WERI-Rb-1 (cell line): ENCODE measurements at regions not wholly inside any gene's neighbourhood (a gene's known extent, or its start where the extent isn't known, plus 50 kb on each side); places are given as distances from the start of the nearest gene placed in this dataset.

Source experiments
- DNase-seq: peaks from one replicate; pipeline ENCODE4 v3.0.0-alpha.2; 2020
- H3K27ac ChIP-seq: fragments of 250-450 bp; sonication (Bioruptor Pico); 2 replicates; pipeline ENCODE4 v1.5.1; 2020; ENCODE audit warnings: mild to moderate bottlenecking, moderate library complexity
- H3K27me3 ChIP-seq: fragments of 250-450 bp; sonication (Bioruptor Pico); 2 replicates; pipeline ENCODE4 v1.5.1; 2021; ENCODE audit warnings: mild to moderate bottlenecking, low read depth, moderate library complexity; ENCODE audit not compliant: insufficient read depth, severe bottlenecking
- H3K36me3 ChIP-seq: fragments of 250-450 bp; sonication (Bioruptor Pico); 2 replicates; pipeline ENCODE4 v1.5.1; 2020; ENCODE audit warnings: mild to moderate bottlenecking, moderate library complexity
- H3K4me3 ChIP-seq: 2 replicates; pipeline ENCODE4 v1.5.1; 2011; ENCODE audit warnings: low read depth, mild to moderate bottlenecking, control low read depth, low read length
- H3K9me3 ChIP-seq: fragments of 250-450 bp; sonication (Bioruptor Pico); 2 replicates; pipeline ENCODE4 v1.5.1; 2021; ENCODE audit warnings: mild to moderate bottlenecking, moderate library complexity; ENCODE audit not compliant: severe bottlenecking
- CTCF ChIP-seq: IDR thresholded peaks from 2 replicates; pipeline ENCODE4 v1.5.1; 2011; ENCODE audit warnings: low read depth, mild to moderate bottlenecking, control low read depth, inconsistent platforms, low read length

- no peak for TF ChIP-seq CTCF
- Histone ChIP-seq H3K36me3 (no peaks in the 10 kb centered on the region), H3K27ac (no peak overlapping the region), H3K9me3 (no peaks in the 10 kb centered on the region), H3K4me3 (no peak overlapping the region), H3K27me3 (no peaks in the 10 kb centered on the region)
- no peak for DNase-seq
These were observed 732.6 kb upstream of the CDH7 start for GRCh38 chr18:65018184-65018583.

DNA sequence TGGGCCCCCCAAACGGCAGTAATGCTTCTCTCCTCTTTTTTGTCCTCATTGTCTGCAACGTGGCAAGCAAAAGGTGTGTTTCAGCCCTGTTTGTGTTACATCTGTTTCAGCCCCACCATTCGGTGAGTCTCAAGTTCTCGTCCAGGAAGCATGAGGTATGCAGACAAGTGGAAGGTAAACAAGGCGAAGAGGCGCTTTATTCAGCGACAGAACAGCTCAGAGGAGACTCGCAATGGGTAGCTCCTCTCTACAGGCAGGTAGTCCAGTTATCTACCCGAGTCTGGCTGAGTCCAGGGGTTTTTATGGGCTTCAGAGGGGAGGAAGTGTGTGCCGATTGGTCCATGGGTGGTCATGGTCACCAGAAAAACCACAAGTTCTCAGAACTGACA, 733.4 kb upstream of the CDH7 start:
- H3K27ac ChIP-seq = no peak overlapping the region
- DNase-seq = no peak
- no peaks in the 10 kb centered on the region for H3K27me3 ChIP-seq
- H3K4me3 ChIP-seq = no peak overlapping the region
- TF ChIP-seq CTCF = no peak
- H3K36me3 ChIP-seq = no peaks in the 10 kb centered on the region
- H3K9me3 ChIP-seq = no peaks in the 10 kb centered on the region

GRCh38 chr18:65016631-65017371, 734.0 kb upstream of the CDH7 start:
- Histone ChIP-seq H3K9me3 (no peaks in the 10 kb centered on the region), H3K4me3 (no peak overlapping the region), H3K27me3 (no peaks in the 10 kb centered on the region), H3K36me3 (no peaks in the 10 kb centered on the region), H3K27ac (no peak overlapping the region)
- no peak for DNase-seq
- TF ChIP-seq CTCF = no peak

- Histone ChIP-seq H3K27me3 (no peaks in the 10 kb centered on the region), H3K4me3 (no peak overlapping the region), H3K36me3 (no peaks in the 10 kb centered on the region), H3K9me3 (no peaks in the 10 kb centered on the region), H3K27ac (no peak overlapping the region)
- no peak for TF ChIP-seq CTCF
- DNase-seq = no peak
These were observed 756.4 kb upstream of the CDH7 start for GRCh38 chr18:64994370-64994769.

DNA sequence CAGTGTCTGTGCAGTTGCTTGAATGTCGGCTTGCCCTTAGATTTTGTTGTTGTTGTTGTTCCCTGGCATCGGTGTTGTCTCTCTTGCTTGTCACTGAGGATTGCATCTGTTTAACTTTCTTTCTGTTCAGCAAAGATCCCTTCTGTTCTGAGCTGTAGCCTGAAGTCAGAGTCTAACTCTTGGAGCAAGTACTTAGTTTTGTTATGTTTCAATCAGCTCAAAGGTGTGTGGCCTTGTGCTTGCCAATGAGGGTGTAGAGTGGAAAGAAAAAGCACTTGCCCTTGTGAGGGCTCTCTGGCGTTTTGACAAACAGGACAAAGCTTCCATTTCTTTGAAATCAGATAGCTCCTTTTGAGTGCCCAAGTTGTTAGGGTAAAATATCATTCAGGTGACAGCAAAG, 757.1 kb upstream of the CDH7 start:
- no peak for TF ChIP-seq CTCF
- no peak for DNase-seq
- Histone ChIP-seq H3K9me3 (no peaks in the 10 kb centered on the region), H3K36me3 (no peaks in the 10 kb centered on the region), H3K27me3 (no peaks in the 10 kb centered on the region), H3K27ac (no peak overlapping the region), H3K4me3 (no peak overlapping the region)

DNA sequence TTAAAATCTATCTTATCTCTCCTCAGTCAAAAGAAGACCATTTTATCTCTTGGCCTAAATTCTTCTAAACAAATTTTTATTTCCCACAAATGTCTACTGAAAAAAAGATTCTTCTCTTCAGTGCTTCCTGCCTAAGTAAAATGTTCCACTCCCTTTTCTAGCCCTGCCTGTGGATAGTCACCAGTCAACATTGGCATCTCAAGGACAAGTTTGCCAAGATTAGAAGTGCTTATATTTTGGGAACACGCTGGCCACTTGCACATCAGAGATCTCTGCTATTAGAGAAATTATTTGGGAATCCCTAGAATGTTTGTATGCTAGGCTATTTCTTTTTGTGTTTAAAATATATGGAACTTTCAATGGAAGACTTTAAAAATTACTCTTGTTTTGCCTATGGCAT, 758.2 kb upstream of the CDH7 start:
- H3K27ac ChIP-seq = no peak overlapping the region
- H3K36me3 ChIP-seq = no peaks in the 10 kb centered on the region
- DNase-seq = no peak
- no peak for TF ChIP-seq CTCF
- H3K9me3 ChIP-seq = no peaks in the 10 kb centered on the region
- no peak overlapping the region for H3K4me3 ChIP-seq
- H3K27me3 ChIP-seq = no peaks in the 10 kb centered on the region
